ENCODE measurements at regions not wholly inside any gene's neighbourhood (a gene's known extent, or its start where the extent isn't known, plus 50 kb on each side); places are given as distances from the start of the nearest gene placed in this dataset.

DNA sequence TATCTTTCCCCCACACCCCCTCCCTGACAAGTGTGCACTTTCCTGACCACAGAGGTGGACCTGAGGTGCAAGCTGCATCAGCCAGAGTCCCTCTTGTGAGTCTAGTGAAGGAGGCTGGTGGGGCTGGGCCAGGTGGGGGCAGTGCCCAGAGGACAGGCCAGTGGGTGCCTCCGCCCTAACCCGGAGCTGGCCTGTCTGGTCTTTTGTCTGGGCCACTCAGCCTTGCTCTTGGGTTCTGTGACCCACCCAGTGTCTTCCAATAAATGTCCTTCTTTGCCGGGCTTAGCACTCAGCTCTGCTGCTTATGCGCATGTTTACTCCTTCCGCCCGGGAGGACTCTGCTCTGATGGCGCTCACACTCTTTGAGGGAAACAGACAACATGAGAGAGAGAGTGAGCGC lies 526.2 kb downstream of the TBC1D22A start:
- Histone ChIP-seq H3K4me1 (ENCODE audit: low read length) (no peaks in the 10 kb centered on the region), H3K4me2 (ENCODE audit: low read depth, low read length) (no peak overlapping the region), H4K20me1 (ENCODE audit: insufficient read depth, low read length) (no peaks in the 10 kb centered on the region), H3K27me3 (replicated peaks; ENCODE audit: insufficient read depth, low read length) (peaks cover 22% of the 10 kb centered on the region), H2AFZ (ENCODE audit: low read length) (no peak overlapping the region), H3K79me2 (ENCODE audit: low read length) (no peaks in the 10 kb centered on the region), H3K4me3 (ENCODE audit: low read length) (no peak overlapping the region), H3K36me3 (replicated peaks; ENCODE audit: insufficient read depth, low read length) (no peaks in the 10 kb centered on the region), H3K9ac (ENCODE audit: low read length) (no peak overlapping the region), H3F3A (ENCODE audit: insufficient read depth, low read length) (no peaks in the 10 kb centered on the region), H3K9me3 (replicated peaks; ENCODE audit: insufficient read depth, low read length) (no peaks in the 10 kb centered on the region), H3K9me2 (replicated peaks; ENCODE audit: insufficient read depth, low read length) (no peaks in the 10 kb centered on the region), H3K27ac (ENCODE audit: low read length) (no peak overlapping the region)
- DNase-seq, result no peak
- TF ChIP-seq CTCF (IDR thresholded peaks at IDR 0.05; ENCODE audit: low read length), result no peak
- TF ChIP-seq EZH2phosphoT487 (IDR thresholded peaks at IDR 0.05; ENCODE audit: low read length), result no peak
- no peak for TF ChIP-seq EZH2 (optimal IDR thresholded peaks at IDR 0.05; ENCODE audit: low read depth, low read length)

DNA sequence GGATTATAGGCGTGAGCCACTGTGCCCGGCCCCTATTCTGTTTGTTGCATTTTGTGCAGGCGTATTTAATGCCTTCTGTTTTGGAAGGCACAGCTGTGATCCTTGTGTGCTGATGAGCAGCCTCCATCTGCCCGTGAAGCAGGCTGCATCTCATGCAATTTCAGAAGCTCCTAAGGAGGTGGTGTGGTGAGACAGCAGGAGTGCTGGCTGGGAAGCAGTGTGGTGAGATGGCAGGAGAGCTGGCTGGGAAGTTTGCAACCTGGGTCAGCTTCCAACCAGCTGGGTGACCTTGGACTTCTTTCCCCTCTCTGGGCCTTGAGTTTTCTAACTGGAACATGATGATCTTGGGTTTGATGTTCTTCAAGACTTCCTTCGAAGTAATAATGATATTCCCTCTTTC lies 525.1 kb downstream of the TBC1D22A start:
- Histone ChIP-seq H3K27ac (ENCODE audit: low read length) (no peak overlapping the region), H3K4me2 (ENCODE audit: low read depth, low read length) (no peak overlapping the region), H4K20me1 (ENCODE audit: insufficient read depth, low read length) (no peaks in the 10 kb centered on the region), H3K9me3 (replicated peaks; ENCODE audit: insufficient read depth, low read length) (no peaks in the 10 kb centered on the region), H3K9me2 (replicated peaks; ENCODE audit: insufficient read depth, low read length) (no peaks in the 10 kb centered on the region), H3K4me3 (ENCODE audit: low read length) (no peak overlapping the region), H3K79me2 (ENCODE audit: low read length) (no peaks in the 10 kb centered on the region), H3K9ac (ENCODE audit: low read length) (no peak overlapping the region), H3F3A (ENCODE audit: insufficient read depth, low read length) (no peaks in the 10 kb centered on the region), H3K36me3 (replicated peaks; ENCODE audit: insufficient read depth, low read length) (no peaks in the 10 kb centered on the region), H3K27me3 (replicated peaks; ENCODE audit: insufficient read depth, low read length) (peaks cover 32% of the 10 kb centered on the region), H2AFZ (ENCODE audit: low read length) (no peak overlapping the region), H3K4me1 (ENCODE audit: low read length) (no peaks in the 10 kb centered on the region)
- DNase-seq, result no peak
- TF ChIP-seq EZH2phosphoT487 (IDR thresholded peaks at IDR 0.05; ENCODE audit: low read length), result no peak
- TF ChIP-seq EZH2 (optimal IDR thresholded peaks at IDR 0.05; ENCODE audit: low read depth, low read length), result no peak
- TF ChIP-seq CTCF (IDR thresholded peaks at IDR 0.05; ENCODE audit: low read length), result no peak

DNA sequence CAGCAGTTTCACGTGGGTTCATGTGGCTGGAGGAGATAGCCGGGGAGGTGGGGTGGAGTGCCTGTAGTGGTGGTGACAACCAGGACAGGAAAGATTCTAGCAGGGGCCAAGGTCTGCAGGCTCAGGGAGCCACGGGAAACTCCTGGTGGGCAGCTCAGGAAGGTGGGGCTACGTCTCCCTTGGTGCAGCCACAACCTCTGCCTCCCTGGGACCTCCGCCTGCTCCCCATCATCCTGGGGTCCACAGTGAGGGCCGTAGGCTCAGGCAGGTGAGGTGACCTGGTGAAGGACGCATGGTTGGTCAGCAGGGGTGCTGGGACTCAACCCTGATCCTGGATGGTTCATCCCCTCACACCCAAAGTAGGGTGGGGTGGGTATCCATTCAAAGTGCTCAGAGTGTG lies 524.1 kb downstream of the TBC1D22A start:
- Histone ChIP-seq H2AFZ (ENCODE audit: low read length) (no peak overlapping the region), H3K36me3 (replicated peaks; ENCODE audit: insufficient read depth, low read length) (no peaks in the 10 kb centered on the region), H3K9ac (ENCODE audit: low read length) (no peak overlapping the region), H3K27ac (ENCODE audit: low read length) (no peak overlapping the region), H3F3A (ENCODE audit: insufficient read depth, low read length) (no peaks in the 10 kb centered on the region), H3K27me3 (replicated peaks; ENCODE audit: insufficient read depth, low read length) (peaks cover 35% of the 10 kb centered on the region), H3K79me2 (ENCODE audit: low read length) (no peaks in the 10 kb centered on the region), H3K4me3 (ENCODE audit: low read length) (no peak overlapping the region), H3K9me2 (replicated peaks; ENCODE audit: insufficient read depth, low read length) (no peaks in the 10 kb centered on the region), H3K9me3 (replicated peaks; ENCODE audit: insufficient read depth, low read length) (no peaks in the 10 kb centered on the region), H3K4me1 (ENCODE audit: low read length) (no peaks in the 10 kb centered on the region), H3K4me2 (ENCODE audit: low read depth, low read length) (no peak overlapping the region), H4K20me1 (ENCODE audit: insufficient read depth, low read length) (no peaks in the 10 kb centered on the region)
- DNase-seq, result no peak
- TF ChIP-seq CTCF (IDR thresholded peaks at IDR 0.05; ENCODE audit: low read length) (no peak), EZH2 (optimal IDR thresholded peaks at IDR 0.05; ENCODE audit: low read depth, low read length) (no peak), EZH2phosphoT487 (IDR thresholded peaks at IDR 0.05; ENCODE audit: low read length) (no peak)

Data from MM.1S (cell line).